ENCODE measurements at regions not wholly inside any gene's neighbourhood (a gene's known extent, or its start where the extent isn't known, plus 50 kb on each side); places are given as distances from the start of the nearest gene placed in this dataset.

- TF ChIP-seq GATA3 (IDR thresholded peaks at IDR 0.05; ENCODE audit: low read depth, low read length) = no peak
- TF ChIP-seq GATA2 (IDR thresholded peaks at IDR 0.05; ENCODE audit: low read depth, low read length) = no peak
Measured at GRCh38 chr15:70503073-70503745, 260.1 kb downstream of the UACA start.
